Trophoblast cell (in vitro differentiated cells and primary cell): ENCODE measurements at regions not wholly inside any gene's neighbourhood (a gene's known extent, or its start where the extent isn't known, plus 50 kb on each side); places are given as distances from the start of the nearest gene placed in this dataset.

Source experiments
- DNase-seq, 2 donors: peaks; one replicate each; pipeline ENCODE4 v3.0.0-alpha.2; 2016
- H2AFZ ChIP-seq: 2 replicates; pipeline ENCODE4 v1.6.1; 2013; ENCODE audit warnings: low read length, moderate library complexity, mild to moderate bottlenecking; ENCODE audit not compliant: insufficient read depth, poor library complexity
- H2AK5ac ChIP-seq: 2 replicates; pipeline ENCODE4 v1.6.1; 2013; ENCODE audit warnings: mild to moderate bottlenecking, low read length
- H2BK120ac ChIP-seq: 2 replicates; pipeline ENCODE4 v1.6.1; 2013; ENCODE audit warnings: low read length, mild to moderate bottlenecking, moderate library complexity; ENCODE audit not compliant: insufficient read depth, poor library complexity
- H2BK12ac ChIP-seq: 2 replicates; pipeline ENCODE4 v1.6.1; 2013; ENCODE audit warnings: mild to moderate bottlenecking, low read length, moderate library complexity
- H2BK5ac ChIP-seq: 2 replicates; pipeline ENCODE4 v1.6.1; 2013; ENCODE audit warnings: low read length, low read depth, moderate library complexity, mild to moderate bottlenecking; ENCODE audit not compliant: poor library complexity
- H3K14ac ChIP-seq: 2 replicates; pipeline ENCODE4 v1.6.1; 2013; ENCODE audit warnings: mild to moderate bottlenecking, low read length
- H3K18ac ChIP-seq: 2 replicates; pipeline ENCODE4 v1.6.1; 2013; ENCODE audit warnings: mild to moderate bottlenecking, low read length
- H3K23ac ChIP-seq: 2 replicates; pipeline ENCODE4 v1.6.1; 2013; ENCODE audit warnings: low read length
- H3K27ac ChIP-seq: 2 replicates; pipeline ENCODE4 v1.5.1; 2013; ENCODE audit warnings: low read depth, mild to moderate bottlenecking, inconsistent platforms, low read length, moderate library complexity
- H3K27me3 ChIP-seq: 2 replicates; pipeline ENCODE4 v1.6.1; 2013; ENCODE audit warnings: inconsistent platforms, mild to moderate bottlenecking, low read length, moderate library complexity; ENCODE audit not compliant: insufficient read depth
- H3K36me3 ChIP-seq, 2 experiments: 1 replicate in 1 of 2; 2 replicates in 1 of 2; pipeline ENCODE4 v1.6.1; 2013; ENCODE audit warnings: low read length in 2 of 2, mild to moderate bottlenecking in 2 of 2, moderate library complexity in 1 of 2; ENCODE audit not compliant: insufficient read depth in 2 of 2, control insufficient read depth in 1 of 2
- H3K4ac ChIP-seq: 2 replicates; pipeline ENCODE4 v1.6.1; 2013; ENCODE audit warnings: low read depth, mild to moderate bottlenecking, low read length, moderate library complexity
- H3K4me1 ChIP-seq, 2 experiments: 1 replicate in 1 of 2; 2 replicates in 1 of 2; pipeline ENCODE4 v1.6.1; 2013; ENCODE audit warnings: low read length in 2 of 2, mild to moderate bottlenecking in 2 of 2, moderate library complexity in 1 of 2; ENCODE audit not compliant: insufficient read depth in 2 of 2, control insufficient read depth in 1 of 2
- H3K4me2 ChIP-seq: 2 replicates; pipeline ENCODE4 v1.6.1; 2013; ENCODE audit warnings: inconsistent platforms, mild to moderate bottlenecking, low read length, moderate library complexity
- H3K4me3 ChIP-seq: 2 replicates; pipeline ENCODE4 v1.5.1; 2013; ENCODE audit warnings: mild to moderate bottlenecking, low read depth, low read length, inconsistent platforms
- H3K79me1 ChIP-seq: one replicate; pipeline ENCODE4 v1.6.1; 2013; ENCODE audit warnings: low read length
- H3K79me2 ChIP-seq: 2 replicates; pipeline ENCODE4 v1.6.1; 2013; ENCODE audit warnings: low read length, mild to moderate bottlenecking; ENCODE audit not compliant: control insufficient read depth, insufficient read depth, poor library complexity
- H3K9ac ChIP-seq: 2 replicates; pipeline ENCODE4 v1.6.1; 2013; ENCODE audit warnings: mild to moderate bottlenecking, low read length
- H3K9me3 ChIP-seq: 2 replicates; pipeline ENCODE4 v1.6.1; 2013; ENCODE audit warnings: low read depth, mild to moderate bottlenecking, control low read depth, inconsistent platforms, low read length; ENCODE audit not compliant: insufficient read depth
- H4K12ac ChIP-seq: 2 replicates; pipeline ENCODE4 v1.6.1; 2013; ENCODE audit warnings: low read depth, mild to moderate bottlenecking, low read length, moderate library complexity
- H4K8ac ChIP-seq: 2 replicates; pipeline ENCODE4 v1.6.1; 2013; ENCODE audit warnings: low read depth, mild to moderate bottlenecking, low read length, moderate library complexity
- H4K91ac ChIP-seq: one replicate; pipeline ENCODE4 v1.6.1; 2013; ENCODE audit warnings: low read depth, mild to moderate bottlenecking, low read length, moderate library complexity
- WGBS: extraction: QIAGEN DNeasy Blood & Tissue Kit; methylation state at CpG from one replicate; pipeline ENCODE4 v1.1.7; 2013; ENCODE audit warnings: missing lambda C conversion rate; ENCODE audit not compliant: insufficient read length, insufficient coverage; ENCODE audit errors: extremely low coverage; 5-methylcytosine and 5-hydroxymethylcytosine counted together

- no peak for DNase-seq
- Histone ChIP-seq H2BK120ac (no peak overlapping the region), H3K18ac (no peak overlapping the region), H3K79me2 (no peaks in the 10 kb centered on the region), H3K4me3 (no peak overlapping the region), H2AK5ac (no peak overlapping the region), H3K27ac (no peak overlapping the region), H2BK12ac (no peak overlapping the region), H3K4ac (no peak overlapping the region), H3K9ac (no peak overlapping the region), H3K14ac (no peak overlapping the region), H3K4me1 (no peaks in the 10 kb centered on the region), H3K79me1 (no peaks in the 10 kb centered on the region), H3K4me2 (no peak overlapping the region), H3K9me3 (no peaks in the 10 kb centered on the region), H4K8ac (no peak overlapping the region), H4K91ac (no peak overlapping the region), H3K23ac (no peak overlapping the region), H3K36me3 (no peaks in the 10 kb centered on the region), H3K27me3 (no peaks in the 10 kb centered on the region), H4K12ac (no peak overlapping the region), H2AFZ (no peak overlapping the region), H2BK5ac (no peak overlapping the region)
- WGBS: no CpG with 5 or more reads among the region's 7 CpGs
Observed at GRCh38 chr5:128774605-128775004, 190.7 kb upstream of the SLC27A6 start.

GRCh38 chr5:128775558-128775957 lies 189.7 kb upstream of the SLC27A6 start:
- H2AFZ ChIP-seq: no peak overlapping the region
- WGBS: no CpG with 5 or more reads among the region's 3 CpGs

GRCh38 chr5:128777052-128777451 lies 188.2 kb upstream of the SLC27A6 start:
- H4K91ac ChIP-seq: no peak overlapping the region
- no peak overlapping the region for H2AFZ ChIP-seq
- no peaks in the 10 kb centered on the region for H3K27me3 ChIP-seq
- no peak overlapping the region for H3K14ac ChIP-seq
- H3K4ac ChIP-seq: no peak overlapping the region
- no peaks in the 10 kb centered on the region for H3K4me1 ChIP-seq
- H3K9ac ChIP-seq: no peak overlapping the region
- DNase-seq: no peak
- H2BK5ac ChIP-seq: no peak overlapping the region
- H3K27ac ChIP-seq: no peak overlapping the region
- no peak overlapping the region for H4K8ac ChIP-seq
- no peak overlapping the region for H2BK120ac ChIP-seq
- H2AK5ac ChIP-seq: no peak overlapping the region
- H3K4me2 ChIP-seq: no peak overlapping the region
- no peaks in the 10 kb centered on the region for H3K9me3 ChIP-seq
- H3K18ac ChIP-seq: no peak overlapping the region
- no peak overlapping the region for H4K12ac ChIP-seq
- WGBS: no CpG with 5 or more reads among the region's 1 CpG
- H2BK12ac ChIP-seq: no peak overlapping the region
- H3K4me3 ChIP-seq: no peak overlapping the region
- no peaks in the 10 kb centered on the region for H3K79me1 ChIP-seq
- H3K23ac ChIP-seq: no peak overlapping the region
- no peaks in the 10 kb centered on the region for H3K79me2 ChIP-seq
- H3K36me3 ChIP-seq: no peaks in the 10 kb centered on the region

More at GRCh38 chr5:128775558-128775957, 189.7 kb upstream of the SLC27A6 start:
- Histone ChIP-seq H3K18ac (no peak overlapping the region), H2BK12ac (no peak overlapping the region), H3K4me1 (no peaks in the 10 kb centered on the region), H3K4ac (no peak overlapping the region), H4K8ac (no peak overlapping the region), H3K79me2 (no peaks in the 10 kb centered on the region), H3K23ac (no peak overlapping the region), H3K9me3 (no peaks in the 10 kb centered on the region), H3K27me3 (no peaks in the 10 kb centered on the region), H2BK120ac (no peak overlapping the region), H3K27ac (no peak overlapping the region), H3K36me3 (no peaks in the 10 kb centered on the region), H2AK5ac (no peak overlapping the region), H4K12ac (no peak overlapping the region), H4K91ac (no peak overlapping the region), H3K4me3 (no peak overlapping the region), H3K14ac (no peak overlapping the region), H3K79me1 (no peaks in the 10 kb centered on the region), H3K9ac (no peak overlapping the region), H3K4me2 (no peak overlapping the region), H2BK5ac (no peak overlapping the region)
- DNase-seq: no peak

GRCh38 chr5:128778474-128778873 lies 186.8 kb upstream of the SLC27A6 start:
- no peaks in the 10 kb centered on the region for H3K36me3 ChIP-seq
- no peak overlapping the region for H2BK12ac ChIP-seq
- H3K27me3 ChIP-seq: no peaks in the 10 kb centered on the region
- no peak overlapping the region for H4K12ac ChIP-seq
- no peak overlapping the region for H3K23ac ChIP-seq
- H3K27ac ChIP-seq: no peak overlapping the region
- no peak overlapping the region for H2BK120ac ChIP-seq
- H3K9me3 ChIP-seq: no peaks in the 10 kb centered on the region
- H4K91ac ChIP-seq: no peak overlapping the region
- no peak overlapping the region for H3K18ac ChIP-seq
- no peaks in the 10 kb centered on the region for H3K79me2 ChIP-seq
- no CpG with 5 or more reads among the region's 5 CpGs for WGBS
- no peak overlapping the region for H4K8ac ChIP-seq
- no peak overlapping the region for H3K4me2 ChIP-seq
- H3K79me1 ChIP-seq: no peaks in the 10 kb centered on the region
- H2AFZ ChIP-seq: no peak overlapping the region
- DNase-seq: no peak
- H3K4ac ChIP-seq: no peak overlapping the region
- no peak overlapping the region for H2AK5ac ChIP-seq
- no peak overlapping the region for H2BK5ac ChIP-seq
- no peak overlapping the region for H3K4me3 ChIP-seq
- H3K9ac ChIP-seq: no peak overlapping the region
- H3K14ac ChIP-seq: no peak overlapping the region
- H3K4me1 ChIP-seq: no peaks in the 10 kb centered on the region
